ENCODE measurements at regions not wholly inside any gene's neighbourhood (a gene's known extent, or its start where the extent isn't known, plus 50 kb on each side); places are given as distances from the start of the nearest gene placed in this dataset.

- Histone ChIP-seq H2AFZ (ENCODE audit: low read length) (no peak overlapping the region), H3K79me2 (ENCODE audit: insufficient read depth, low read length) (no peaks in the 10 kb centered on the region), H3K9me3 (ENCODE audit: low read length) (no peaks in the 10 kb centered on the region), H3K4me3 (replicated peaks in 1 of 3; ENCODE audit: insufficient read depth in 1 of 3, low read depth in 2 of 3, low read length in 3 of 3) (no peak overlapping the region), H3K36me3 (replicated peaks in 1 of 2; ENCODE audit: control insufficient read depth in 1 of 2, insufficient read depth in 2 of 2, low read length in 2 of 2) (no peaks in the 10 kb centered on the region), H3K27me3 (ENCODE audit: control insufficient read depth in 1 of 2, insufficient read depth in 2 of 2, low read length in 2 of 2) (no peaks in the 10 kb centered on the region), H3K4me1 (ENCODE audit: insufficient read depth, low read length) (no peaks in the 10 kb centered on the region), H3K4me2 (ENCODE audit: low read depth, low read length) (no peak overlapping the region), H3K9ac (ENCODE audit: insufficient read depth, low read depth, low read length) (no peak overlapping the region), H3K27ac (ENCODE audit: extremely low read length, insufficient read depth, low read length) (no peak overlapping the region), H4K20me1 (ENCODE audit: insufficient read depth, low read length) (no peaks in the 10 kb centered on the region)
- no peak for DNase-seq (ENCODE audit: low spot score)
- no TSS peak for BruUV-seq (replicated peaks)
- ATAC-seq = no peak
- no peak for TF ChIP-seq ZNF556 (CRISPR knock-in tag; IDR thresholded peaks at IDR 0.05; ENCODE audit: borderline replicate concordance)
- intact Hi-C loops (cut with micrococcal nuclease; ENCODE audit: unreplicated experiment) (no loop called here), in situ Hi-C loops (cut with HindIII; ENCODE audit: extremely low pct_ligation_motif_present, low pct_unique_long_range_greater_than_20kb) (no loop called here)
- POLR2A ChIA-PET = no interaction called here
- 0% methylated on average over 1 of the region's 1 CpG for WGBS (ENCODE audit: low lambda C conversion rate)
- CTCF ChIA-PET (ENCODE audit: low intra/inter-chr PET ratio, low total read pairs) = no interaction called here
- no peak for FAIRE-seq
Observed at GRCh38 chr4:143054971-143055370, 129.7 kb upstream of the USP38 start.

GRCh38 chr4:143055997-143056396 lies 128.7 kb upstream of the USP38 start:
- intact Hi-C loops (cut with micrococcal nuclease; ENCODE audit: unreplicated experiment) (no loop called here), in situ Hi-C loops (cut with HindIII; ENCODE audit: extremely low pct_ligation_motif_present, low pct_unique_long_range_greater_than_20kb) (no loop called here)
- no peak for FAIRE-seq
- BruUV-seq (replicated peaks) = no TSS peak
- Histone ChIP-seq H3K4me3 (replicated peaks in 1 of 3; ENCODE audit: insufficient read depth in 1 of 3, low read depth in 2 of 3, low read length in 3 of 3) (no peak overlapping the region), H3K79me2 (ENCODE audit: insufficient read depth, low read length) (no peaks in the 10 kb centered on the region), H4K20me1 (ENCODE audit: insufficient read depth, low read length) (no peaks in the 10 kb centered on the region), H3K9me3 (ENCODE audit: low read length) (no peaks in the 10 kb centered on the region), H3K27ac (ENCODE audit: extremely low read length, insufficient read depth, low read length) (no peak overlapping the region), H3K9ac (ENCODE audit: insufficient read depth, low read depth, low read length) (no peak overlapping the region), H3K36me3 (replicated peaks in 1 of 2; ENCODE audit: control insufficient read depth in 1 of 2, insufficient read depth in 2 of 2, low read length in 2 of 2) (no peaks in the 10 kb centered on the region), H3K4me1 (ENCODE audit: insufficient read depth, low read length) (no peaks in the 10 kb centered on the region), H2AFZ (ENCODE audit: low read length) (no peak overlapping the region), H3K4me2 (ENCODE audit: low read depth, low read length) (no peak overlapping the region), H3K27me3 (ENCODE audit: control insufficient read depth in 1 of 2, insufficient read depth in 2 of 2, low read length in 2 of 2) (no peaks in the 10 kb centered on the region)
- TF ChIP-seq U2AF1 (optimal IDR thresholded peaks at IDR 0.05; ENCODE audit: low read depth, low read length) (no peak), ZNF639 (CRISPR knock-in tag; conservative IDR thresholded peaks at IDR 0.05) (no peak), HIVEP1 (CRISPR knock-in tag; IDR thresholded peaks at IDR 0.05) (no peak), ZNF562 (CRISPR knock-in tag; IDR thresholded peaks at IDR 0.05; ENCODE audit: borderline replicate concordance) (no peak), BRD4 (CRISPR knock-in tag; IDR thresholded peaks at IDR 0.05) (no peak), ZFP90 (CRISPR knock-in tag; IDR thresholded peaks at IDR 0.05; ENCODE audit: borderline replicate concordance) (no peak), RORA (CRISPR knock-in tag; IDR thresholded peaks at IDR 0.05) (no peak), POLR2AphosphoS5 (IDR thresholded peaks at IDR 0.05; ENCODE audit: low read depth, low read length) (no peak), ZFP37 (CRISPR knock-in tag; IDR thresholded peaks at IDR 0.05; ENCODE audit: borderline replicate concordance) (no peak), DNMT1 (CRISPR knock-in tag; IDR thresholded peaks at IDR 0.05) (no peak), ZNF33B (CRISPR knock-in tag; IDR thresholded peaks at IDR 0.05) (no peak)
- POLR2A ChIA-PET = no interaction called here
- DNase-seq (ENCODE audit: low spot score) = no peak
- no peak for ATAC-seq
- WGBS (ENCODE audit: low lambda C conversion rate) = 27% methylated on average over 4 of the region's 4 CpGs
- CTCF ChIA-PET (ENCODE audit: low intra/inter-chr PET ratio, low total read pairs) = no interaction called here
